MCF 10A (cell line): ENCODE measurements at regions not wholly inside any gene's neighbourhood (a gene's known extent, or its start where the extent isn't known, plus 50 kb on each side); places are given as distances from the start of the nearest gene placed in this dataset.

Source experiments
- BruUV-seq: library from RNA; stranded (reverse); fragments of 400-500 nt; replicated peaks from 2 replicates; lab custom pipeline; 2021; lab: Mats Ljungman, UMichigan
- CTCF ChIA-PET: fragments of 300-600 bp; sonication (Branson Sonifier 250); formaldehyde crosslinking; extraction: SDS; loops from one replicate; lab custom pipeline; 2021; ENCODE audit warnings: antibody characterized with exemption, inconsistent platforms; lab: Yijun Ruan, JAX
- POLR2A ChIA-PET: fragments of 300-600, 350-650 bp; sonication (Branson Sonifier 250); formaldehyde crosslinking; extraction: SDS; loops from one replicate; lab custom pipeline; 2020; ENCODE audit warnings: antibody characterized with exemption, inconsistent platforms; lab: Yijun Ruan, JAX
- DNase-seq: peaks from one replicate; pipeline ENCODE4 v3.0.0-alpha.2; 2018; ENCODE audit not compliant: unreplicated experiment
- H3K27ac Mint-ChIP-seq: one replicate; pipeline ENCODE4 v1.8.0; 2022; ENCODE audit warnings: mild to moderate bottlenecking, low read depth, mixed read lengths; ENCODE audit not compliant: unreplicated experiment
- H3K27me3 Mint-ChIP-seq: one replicate; pipeline ENCODE4 v1.8.0; 2022; ENCODE audit warnings: mixed read lengths; ENCODE audit not compliant: insufficient read depth, unreplicated experiment
- H3K36me3 Mint-ChIP-seq: one replicate; pipeline ENCODE4 v1.8.0; 2022; ENCODE audit warnings: mild to moderate bottlenecking, moderate library complexity, mixed read lengths; ENCODE audit not compliant: insufficient read depth, unreplicated experiment
- H3K4me1 Mint-ChIP-seq: one replicate; pipeline ENCODE4 v1.8.0; 2022; ENCODE audit warnings: mixed read lengths; ENCODE audit not compliant: insufficient read depth, unreplicated experiment
- H3K4me3 Mint-ChIP-seq: one replicate; pipeline ENCODE4 v1.8.0; 2022; ENCODE audit warnings: mild to moderate bottlenecking, moderate library complexity, mixed read lengths; ENCODE audit not compliant: unreplicated experiment
- H3K9me3 Mint-ChIP-seq: one replicate; pipeline ENCODE4 v1.8.0; 2022; ENCODE audit warnings: mixed read lengths; ENCODE audit not compliant: unreplicated experiment
- CTCF ChIP-seq: fragments of 200-600 bp; IDR thresholded peaks from one replicate; pipeline ENCODE4 v1.8.0; 2022; ENCODE audit warnings: antibody characterized with exemption, mild to moderate bottlenecking; ENCODE audit not compliant: unreplicated experiment
- intact Hi-C: fragments of 100-400 bp; cut with micrococcal nuclease; formaldehyde crosslinking; loops from 2 replicates; pipeline ENCODE4 v1.14.1; 2022

GRCh38 chr4:187301923-187302322, 578.3 kb upstream of the FAT1 start:
- Mint-ChIP-seq H3K4me1 (peaks cover 6% of the 10 kb centered on the region), H3K4me3 (no peak overlapping the region), H3K9me3 (peaks cover 12% of the 10 kb centered on the region), H3K27ac (no peak overlapping the region), H3K36me3 (no peaks in the 10 kb centered on the region), H3K27me3 (no peaks in the 10 kb centered on the region)
- CTCF ChIA-PET = no interaction called here
- POLR2A ChIA-PET = no interaction called here
- intact Hi-C loops = loop anchor here (10.0 kb wide), 1 partner anchor 577 kb away; the partner anchor contains the start of gene FAT1
- DNase-seq = no peak
- no peak for TF ChIP-seq CTCF
- no TSS peak for BruUV-seq

GRCh38 chr4:187302457-187303150, 578.9 kb upstream of the FAT1 start:
- BruUV-seq = no TSS peak
- DNase-seq = no peak
- H3K4me3 Mint-ChIP-seq = no peak overlapping the region
- CTCF ChIA-PET = interaction anchor here (0.6 kb wide), 1 partner anchor 585 kb away, joined by 6 read pairs; no protein-coding TSS in a partner anchor
- peak overlapping the region; percentile 59 for H3K27ac Mint-ChIP-seq
- POLR2A ChIA-PET = no interaction called here
- intact Hi-C loops = loop anchor here (10.0 kb wide), 1 partner anchor 578 kb away; the partner anchor contains the start of gene FAT1
- no peaks in the 10 kb centered on the region for H3K36me3 Mint-ChIP-seq
- TF ChIP-seq CTCF = no peak
- H3K4me1 Mint-ChIP-seq = peaks cover 13% of the 10 kb centered on the region
- no peaks in the 10 kb centered on the region for H3K27me3 Mint-ChIP-seq
- peaks cover 5% of the 10 kb centered on the region for H3K9me3 Mint-ChIP-seq

- H3K36me3 Mint-ChIP-seq = no peaks in the 10 kb centered on the region
- no peak overlapping the region for H3K27ac Mint-ChIP-seq
- no peak for DNase-seq
- peaks cover 15% of the 10 kb centered on the region for H3K4me1 Mint-ChIP-seq
- CTCF ChIA-PET = interaction anchor here (0.6 kb wide), 2 partner anchors 238 to 726 kb away, joined by 3 read pairs; no protein-coding TSS in a partner anchor
- intact Hi-C loops = loop anchor here (10.0 kb wide), 1 partner anchor 579 kb away; the partner anchor contains the start of gene FAT1
- H3K27me3 Mint-ChIP-seq = no peaks in the 10 kb centered on the region
- POLR2A ChIA-PET = no interaction called here
- H3K9me3 Mint-ChIP-seq = no peaks in the 10 kb centered on the region
- H3K4me3 Mint-ChIP-seq = no peak overlapping the region
- BruUV-seq = no TSS peak
- no peak for TF ChIP-seq CTCF
These were observed 580.5 kb upstream of the FAT1 start for GRCh38 chr4:187304133-187304532.

- TF ChIP-seq CTCF = no peak
- intact Hi-C loops = loop anchor here (10.0 kb wide), 1 partner anchor 582 kb away; the partner anchor contains the start of gene FAT1
- Mint-ChIP-seq H3K9me3 (no peaks in the 10 kb centered on the region), H3K4me1 (peaks cover 25% of the 10 kb centered on the region), H3K27ac (peak overlapping the region; percentile 77), H3K36me3 (no peaks in the 10 kb centered on the region), H3K27me3 (no peaks in the 10 kb centered on the region), H3K4me3 (no peak overlapping the region)
- DNase-seq = no peak
- ChIA-PET CTCF (no interaction called here), POLR2A (interaction anchor here (0.6 kb wide), 1 partner anchor 179 kb away, joined by 5 read pairs; no protein-coding TSS in a partner anchor)
- BruUV-seq = no TSS peak
These were observed 583.5 kb upstream of the FAT1 start for GRCh38 chr4:187307131-187307530.
